ENCODE measurements at regions not wholly inside any gene's neighbourhood (a gene's known extent, or its start where the extent isn't known, plus 50 kb on each side); places are given as distances from the start of the nearest gene placed in this dataset.

- no peaks in the 10 kb centered on the region for H3F3A ChIP-seq (ENCODE audit: insufficient read depth)
- H3K4me2 ChIP-seq (ENCODE audit: low read depth, low read length, poor library complexity, severe bottlenecking): no peak overlapping the region
- no peaks in the 10 kb centered on the region for H3K36me3 ChIP-seq (ENCODE audit: low read length)
- no peak overlapping the region for H3K9ac ChIP-seq (ENCODE audit: low read length)
- TF ChIP-seq EZH2phosphoT487 (conservative IDR thresholded peaks at IDR 0.05; ENCODE audit: low read length) (no peak), CTCF (IDR thresholded peaks at IDR 0.05; ENCODE audit: insufficient read depth, low read length, poor library complexity, severe bottlenecking) (no peak)
- H3K27me3 ChIP-seq (ENCODE audit: low read length): no peaks in the 10 kb centered on the region
- H3K4me3 ChIP-seq (ENCODE audit: insufficient read depth, low read length, poor library complexity, severe bottlenecking): no peak overlapping the region
- H3K27ac ChIP-seq (ENCODE audit: low read depth, low read length): no peak overlapping the region
- no peak overlapping the region for H2AFZ ChIP-seq (ENCODE audit: low read depth, low read length, severe bottlenecking)
- no peaks in the 10 kb centered on the region for H3K9me2 ChIP-seq (replicated peaks; ENCODE audit: insufficient read depth, low read length)
- H3K79me2 ChIP-seq (ENCODE audit: insufficient read depth, low read length): no peaks in the 10 kb centered on the region
- H4K20me1 ChIP-seq (ENCODE audit: low read depth, low read length): no peaks in the 10 kb centered on the region
- H3K9me3 ChIP-seq (ENCODE audit: insufficient read depth, low read length): no peaks in the 10 kb centered on the region
Observed at GRCh38 chr10:83706952-83707582, 432.2 kb upstream of the GHITM start.

DNA sequence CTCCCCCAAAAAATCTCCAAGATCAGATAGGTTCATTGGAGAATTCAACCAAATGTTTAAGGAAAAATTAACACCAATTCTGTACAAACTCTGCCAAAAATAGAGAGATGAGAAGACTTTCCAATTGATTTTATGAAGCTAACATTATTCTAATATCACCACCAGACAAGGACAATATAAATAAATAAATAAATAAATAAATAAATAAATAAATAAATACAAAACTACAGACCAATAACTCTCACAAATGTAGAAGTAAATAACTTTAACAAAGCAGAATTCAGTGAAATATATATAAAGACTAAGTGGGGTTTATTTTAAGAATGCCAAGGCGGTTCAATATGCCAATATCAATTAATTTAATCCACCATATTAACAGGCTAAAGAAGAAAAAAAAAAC, 425.9 kb upstream of the GHITM start:
- Histone ChIP-seq H3K27ac (ENCODE audit: low read depth, low read length) (no peak overlapping the region), H2AFZ (ENCODE audit: low read depth, low read length, severe bottlenecking) (no peak overlapping the region), H3K9me2 (replicated peaks; ENCODE audit: insufficient read depth, low read length) (no peaks in the 10 kb centered on the region), H3K9ac (ENCODE audit: low read length) (no peak overlapping the region), H3K27me3 (ENCODE audit: low read length) (no peaks in the 10 kb centered on the region), H3F3A (ENCODE audit: insufficient read depth) (no peaks in the 10 kb centered on the region), H3K4me3 (ENCODE audit: insufficient read depth, low read length, poor library complexity, severe bottlenecking) (no peak overlapping the region), H3K4me2 (ENCODE audit: low read depth, low read length, poor library complexity, severe bottlenecking) (no peak overlapping the region), H3K9me3 (ENCODE audit: insufficient read depth, low read length) (no peaks in the 10 kb centered on the region), H4K20me1 (ENCODE audit: low read depth, low read length) (no peaks in the 10 kb centered on the region), H3K79me2 (ENCODE audit: insufficient read depth, low read length) (no peaks in the 10 kb centered on the region), H3K36me3 (ENCODE audit: low read length) (no peaks in the 10 kb centered on the region)
- no peak for TF ChIP-seq EZH2phosphoT487 (conservative IDR thresholded peaks at IDR 0.05; ENCODE audit: low read length)
- no peak for TF ChIP-seq CTCF (IDR thresholded peaks at IDR 0.05; ENCODE audit: insufficient read depth, low read length, poor library complexity, severe bottlenecking)

DNA sequence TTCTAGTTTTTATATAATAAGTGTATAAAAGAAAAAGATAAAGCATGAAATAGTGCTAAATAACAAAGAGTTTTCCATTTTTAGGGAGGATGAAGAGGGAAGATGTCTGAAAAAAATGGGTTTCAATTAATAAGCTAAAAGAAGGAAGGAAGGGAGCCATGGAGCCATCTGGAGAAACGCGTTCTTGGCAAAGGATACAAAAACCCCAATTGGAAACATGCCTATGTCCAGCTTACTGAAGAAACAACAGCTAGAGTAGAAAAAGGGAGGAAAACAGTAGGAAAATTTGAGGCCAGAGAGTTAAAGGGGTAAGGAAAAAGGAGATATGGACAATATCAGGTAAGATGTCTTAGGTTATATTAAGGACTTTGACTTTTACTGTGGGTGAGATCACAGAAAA, 416.2 kb upstream of the GHITM start:
- Histone ChIP-seq H3K9me3 (ENCODE audit: insufficient read depth, low read length) (no peaks in the 10 kb centered on the region), H3K27me3 (ENCODE audit: low read length) (no peaks in the 10 kb centered on the region), H3K9ac (ENCODE audit: low read length) (no peak overlapping the region), H4K20me1 (ENCODE audit: low read depth, low read length) (no peaks in the 10 kb centered on the region), H3F3A (ENCODE audit: insufficient read depth) (no peaks in the 10 kb centered on the region), H2AFZ (ENCODE audit: low read depth, low read length, severe bottlenecking) (no peak overlapping the region), H3K9me2 (replicated peaks; ENCODE audit: insufficient read depth, low read length) (no peaks in the 10 kb centered on the region), H3K4me3 (ENCODE audit: insufficient read depth, low read length, poor library complexity, severe bottlenecking) (no peak overlapping the region), H3K79me2 (ENCODE audit: insufficient read depth, low read length) (no peaks in the 10 kb centered on the region), H3K27ac (ENCODE audit: low read depth, low read length) (no peak overlapping the region), H3K4me2 (ENCODE audit: low read depth, low read length, poor library complexity, severe bottlenecking) (no peak overlapping the region), H3K36me3 (ENCODE audit: low read length) (no peaks in the 10 kb centered on the region)
- no peak for TF ChIP-seq CTCF (IDR thresholded peaks at IDR 0.05; ENCODE audit: insufficient read depth, low read length, poor library complexity, severe bottlenecking)
- no peak for TF ChIP-seq EZH2phosphoT487 (conservative IDR thresholded peaks at IDR 0.05; ENCODE audit: low read length)

All from SU-DHL-6 (cell line).